ENCODE measurements at regions not wholly inside any gene's neighbourhood (a gene's known extent, or its start where the extent isn't known, plus 50 kb on each side); places are given as distances from the start of the nearest gene placed in this dataset.

GRCh38 chr5:158514986-158515359, 584.7 kb downstream of the EBF1 start:
- Histone ChIP-seq H3K4me2 (ENCODE audit: control insufficient read depth, extremely low read depth, insufficient read depth, low read depth, low read length) (no peak overlapping the region), H3K4me3 (ENCODE audit: control insufficient read depth in 2 of 3, extremely low read depth in 1 of 3, insufficient read depth in 2 of 3, low read depth in 1 of 3, low read length in 3 of 3) (no peak overlapping the region), H3K9me3 (ENCODE audit: control insufficient read depth, low read depth, low read length) (no peaks in the 10 kb centered on the region), H4K20me1 (ENCODE audit: control insufficient read depth, extremely low read depth, insufficient read depth, low read length) (no peaks in the 10 kb centered on the region), H3K36me3 (ENCODE audit: control insufficient read depth in 2 of 2, extremely low read depth in 1 of 2, insufficient read depth in 2 of 2, low read length in 2 of 2) (no peaks in the 10 kb centered on the region), H2AFZ (ENCODE audit: control insufficient read depth, low read length) (no peak overlapping the region), H3K27me3 (ENCODE audit: control insufficient read depth, extremely low read depth, insufficient read depth, low read length) (no peaks in the 10 kb centered on the region), H3K4me1 (ENCODE audit: control insufficient read depth, extremely low read depth, insufficient read depth, low read length) (no peaks in the 10 kb centered on the region), H3K79me2 (ENCODE audit: control insufficient read depth, insufficient read depth, low read length) (no peaks in the 10 kb centered on the region), H3K9me1 (ENCODE audit: control insufficient read depth, extremely low read depth, insufficient read depth, low read length) (no peaks in the 10 kb centered on the region), H3K9ac (ENCODE audit: control insufficient read depth, extremely low read depth, insufficient read depth, low read length) (no peak overlapping the region), H3K27ac (ENCODE audit: control insufficient read depth, insufficient read depth, low read length) (no peak overlapping the region)
- DNase-seq (ENCODE audit: low read depth, low spot score) (no peak), FAIRE-seq (no peak)
- dilution Hi-C loops (cut with MboI; ENCODE audit: extremely low pct_ligation_motif_present, low sequenced_read_pairs), result no loop called here
- TF ChIP-seq, protein P1, sequence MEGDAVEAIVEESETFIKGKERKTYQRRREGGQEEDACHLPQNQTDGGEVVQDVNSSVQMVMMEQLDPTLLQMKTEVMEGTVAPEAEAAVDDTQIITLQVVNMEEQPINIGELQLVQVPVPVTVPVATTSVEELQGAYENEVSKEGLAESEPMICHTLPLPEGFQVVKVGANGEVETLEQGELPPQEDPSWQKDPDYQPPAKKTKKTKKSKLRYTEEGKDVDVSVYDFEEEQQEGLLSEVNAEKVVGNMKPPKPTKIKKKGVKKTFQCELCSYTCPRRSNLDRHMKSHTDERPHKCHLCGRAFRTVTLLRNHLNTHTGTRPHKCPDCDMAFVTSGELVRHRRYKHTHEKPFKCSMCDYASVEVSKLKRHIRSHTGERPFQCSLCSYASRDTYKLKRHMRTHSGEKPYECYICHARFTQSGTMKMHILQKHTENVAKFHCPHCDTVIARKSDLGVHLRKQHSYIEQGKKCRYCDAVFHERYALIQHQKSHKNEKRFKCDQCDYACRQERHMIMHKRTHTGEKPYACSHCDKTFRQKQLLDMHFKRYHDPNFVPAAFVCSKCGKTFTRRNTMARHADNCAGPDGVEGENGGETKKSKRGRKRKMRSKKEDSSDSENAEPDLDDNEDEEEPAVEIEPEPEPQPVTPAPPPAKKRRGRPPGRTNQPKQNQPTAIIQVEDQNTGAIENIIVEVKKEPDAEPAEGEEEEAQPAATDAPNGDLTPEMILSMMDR (optimal IDR thresholded peaks at IDR 0.05 in 1 of 3, IDR thresholded peaks at IDR 0.05 in 1 of 3, conservative IDR thresholded peaks at IDR 0.05 in 1 of 3; ENCODE audit: extremely low read depth in 1 of 3, insufficient read depth in 2 of 3, low read length in 3 of 3), result no peak
- no peak for TF ChIP-seq EZH2 (IDR thresholded peaks at IDR 0.05; ENCODE audit: low read length)

DNA sequence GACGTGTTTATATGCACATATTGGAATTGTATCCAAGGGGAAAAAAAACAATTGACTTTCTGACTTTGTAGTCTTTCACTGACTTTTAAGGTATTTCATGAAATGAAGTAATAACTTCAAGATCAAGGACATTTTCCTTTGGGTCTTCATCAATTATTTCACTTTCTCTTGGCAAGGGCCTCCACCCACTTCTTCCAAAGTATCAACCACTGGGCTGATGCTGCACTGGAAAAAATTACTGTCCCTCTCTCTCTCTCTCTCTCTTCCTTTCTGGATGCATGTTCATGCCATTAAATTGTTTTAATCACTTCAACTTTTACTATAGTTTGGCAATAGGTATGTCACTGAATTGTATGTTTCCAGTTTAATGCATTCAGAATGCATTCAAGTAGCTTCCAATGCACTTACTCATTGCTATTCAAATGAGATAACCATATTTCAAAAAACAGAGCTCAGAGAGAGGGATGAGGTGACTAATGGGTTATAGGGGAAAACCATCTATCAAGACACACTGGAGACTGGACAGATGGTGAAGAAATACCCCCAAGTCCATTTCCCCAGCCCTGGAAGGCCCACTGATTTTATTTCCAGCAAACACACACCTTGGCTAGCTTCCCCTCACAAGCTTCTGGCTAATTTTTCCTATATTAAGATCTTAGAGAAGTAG, 585.3 kb downstream of the EBF1 start:
- Histone ChIP-seq H2AFZ (ENCODE audit: control insufficient read depth, low read length) (no peak overlapping the region), H3K9me3 (ENCODE audit: control insufficient read depth, low read depth, low read length) (no peaks in the 10 kb centered on the region), H3K27me3 (ENCODE audit: control insufficient read depth, extremely low read depth, insufficient read depth, low read length) (no peaks in the 10 kb centered on the region), H3K36me3 (ENCODE audit: control insufficient read depth in 2 of 2, extremely low read depth in 1 of 2, insufficient read depth in 2 of 2, low read length in 2 of 2) (no peaks in the 10 kb centered on the region), H3K27ac (ENCODE audit: control insufficient read depth, insufficient read depth, low read length) (no peak overlapping the region), H3K9me1 (ENCODE audit: control insufficient read depth, extremely low read depth, insufficient read depth, low read length) (no peaks in the 10 kb centered on the region), H3K4me3 (ENCODE audit: control insufficient read depth in 2 of 3, extremely low read depth in 1 of 3, insufficient read depth in 2 of 3, low read depth in 1 of 3, low read length in 3 of 3) (no peak overlapping the region), H3K4me2 (ENCODE audit: control insufficient read depth, extremely low read depth, insufficient read depth, low read depth, low read length) (no peak overlapping the region), H3K79me2 (ENCODE audit: control insufficient read depth, insufficient read depth, low read length) (no peaks in the 10 kb centered on the region), H3K9ac (ENCODE audit: control insufficient read depth, extremely low read depth, insufficient read depth, low read length) (no peak overlapping the region), H3K4me1 (ENCODE audit: control insufficient read depth, extremely low read depth, insufficient read depth, low read length) (no peaks in the 10 kb centered on the region), H4K20me1 (ENCODE audit: control insufficient read depth, extremely low read depth, insufficient read depth, low read length) (no peaks in the 10 kb centered on the region)
- TF ChIP-seq EZH2 (IDR thresholded peaks at IDR 0.05; ENCODE audit: low read length), result no peak
- TF ChIP-seq, protein P1 (optimal IDR thresholded peaks at IDR 0.05 in 1 of 3, IDR thresholded peaks at IDR 0.05 in 1 of 3, conservative IDR thresholded peaks at IDR 0.05 in 1 of 3; ENCODE audit: extremely low read depth in 1 of 3, insufficient read depth in 2 of 3, low read length in 3 of 3), result no peak
- FAIRE-seq (no peak), DNase-seq (ENCODE audit: low read depth, low spot score) (no peak)
- dilution Hi-C loops (cut with MboI; ENCODE audit: extremely low pct_ligation_motif_present, low sequenced_read_pairs), result no loop called here

Measured in keratinocyte (primary cell).